ENCODE measurements at regions not wholly inside any gene's neighbourhood (a gene's known extent, or its start where the extent isn't known, plus 50 kb on each side); places are given as distances from the start of the nearest gene placed in this dataset.

DNA sequence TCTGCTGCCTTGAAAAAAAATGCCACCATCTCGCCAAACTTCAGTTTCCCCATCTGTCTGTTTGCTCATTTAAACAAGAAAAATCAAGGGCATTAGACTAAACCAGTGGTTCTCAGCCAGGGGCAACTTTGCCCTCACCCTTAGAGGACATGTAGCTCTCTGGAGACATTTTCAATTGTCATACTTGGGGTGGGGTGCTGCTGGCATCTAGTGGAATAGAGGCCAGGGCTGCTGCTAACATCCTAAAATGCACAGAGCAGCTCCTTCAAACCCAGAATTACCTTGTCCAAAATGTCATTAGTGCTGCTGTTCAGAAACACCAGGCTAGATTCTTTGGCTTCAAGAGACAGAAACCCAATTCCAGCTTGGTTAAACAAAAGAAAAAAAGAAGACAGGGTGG is 71.1 kb upstream of the FOXE1 start:
- TF ChIP-seq, protein P1, sequence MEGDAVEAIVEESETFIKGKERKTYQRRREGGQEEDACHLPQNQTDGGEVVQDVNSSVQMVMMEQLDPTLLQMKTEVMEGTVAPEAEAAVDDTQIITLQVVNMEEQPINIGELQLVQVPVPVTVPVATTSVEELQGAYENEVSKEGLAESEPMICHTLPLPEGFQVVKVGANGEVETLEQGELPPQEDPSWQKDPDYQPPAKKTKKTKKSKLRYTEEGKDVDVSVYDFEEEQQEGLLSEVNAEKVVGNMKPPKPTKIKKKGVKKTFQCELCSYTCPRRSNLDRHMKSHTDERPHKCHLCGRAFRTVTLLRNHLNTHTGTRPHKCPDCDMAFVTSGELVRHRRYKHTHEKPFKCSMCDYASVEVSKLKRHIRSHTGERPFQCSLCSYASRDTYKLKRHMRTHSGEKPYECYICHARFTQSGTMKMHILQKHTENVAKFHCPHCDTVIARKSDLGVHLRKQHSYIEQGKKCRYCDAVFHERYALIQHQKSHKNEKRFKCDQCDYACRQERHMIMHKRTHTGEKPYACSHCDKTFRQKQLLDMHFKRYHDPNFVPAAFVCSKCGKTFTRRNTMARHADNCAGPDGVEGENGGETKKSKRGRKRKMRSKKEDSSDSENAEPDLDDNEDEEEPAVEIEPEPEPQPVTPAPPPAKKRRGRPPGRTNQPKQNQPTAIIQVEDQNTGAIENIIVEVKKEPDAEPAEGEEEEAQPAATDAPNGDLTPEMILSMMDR (IDR thresholded peaks at IDR 0.05): no peak
- no peak for TF ChIP-seq POLR2A (IDR thresholded peaks at IDR 0.05)

Data from lower leg skin (tissue), 3 donors.